Loucy (cell line): ENCODE measurements at regions not wholly inside any gene's neighbourhood (a gene's known extent, or its start where the extent isn't known, plus 50 kb on each side); places are given as distances from the start of the nearest gene placed in this dataset.

Experiments
- CTCF ChIP-seq: fragments of 200-600 bp; sonication (generic); conservative IDR thresholded peaks from 2 replicates; pipeline ENCODE4 v1.5.1; 2014; ENCODE audit warnings: mild to moderate bottlenecking, antibody characterized with exemption, low read length
- EZH2phosphoT487 ChIP-seq: fragments of 200-600 bp; IDR thresholded peaks from 2 replicates; pipeline ENCODE4 v1.6.1; 2018; ENCODE audit warnings: antibody characterized with exemption, mild to moderate bottlenecking, moderate library complexity, borderline replicate concordance

GRCh38 chr7:106370542-106370941, 85.8 kb upstream of the NAMPT start:
- no peak for TF ChIP-seq CTCF
- no peak for TF ChIP-seq EZH2phosphoT487
